ENCODE measurements at regions not wholly inside any gene's neighbourhood (a gene's known extent, or its start where the extent isn't known, plus 50 kb on each side); places are given as distances from the start of the nearest gene placed in this dataset.

DNA sequence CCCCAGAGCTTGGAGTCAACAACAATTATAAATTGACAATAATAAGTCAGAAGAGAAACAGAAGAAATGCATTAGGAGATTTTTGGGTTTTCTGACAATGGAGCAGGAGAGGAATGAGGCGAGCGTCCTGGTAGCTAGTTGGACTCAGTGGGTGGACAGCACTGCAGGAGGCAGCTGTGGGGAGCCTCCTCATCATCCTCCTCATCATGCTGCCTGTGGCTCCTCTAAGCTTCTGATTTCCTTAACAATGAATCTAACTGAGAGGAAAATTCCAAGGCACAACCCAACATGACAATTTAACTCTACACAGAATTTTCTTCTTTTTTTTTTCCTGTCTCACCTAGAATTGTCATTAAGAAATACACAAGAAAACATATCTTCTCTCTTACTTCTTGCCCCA is 357.1 kb upstream of the NOCT start:
- TF ChIP-seq RAD21 (IDR thresholded peaks at IDR 0.05; ENCODE audit: low read length) (no peak), SMC3 (IDR thresholded peaks at IDR 0.05; ENCODE audit: low read depth, low read length) (no peak), MAZ (IDR thresholded peaks at IDR 0.05; ENCODE audit: borderline replicate concordance, low read depth, low read length) (no peak)
- TF ChIP-seq, protein P1, sequence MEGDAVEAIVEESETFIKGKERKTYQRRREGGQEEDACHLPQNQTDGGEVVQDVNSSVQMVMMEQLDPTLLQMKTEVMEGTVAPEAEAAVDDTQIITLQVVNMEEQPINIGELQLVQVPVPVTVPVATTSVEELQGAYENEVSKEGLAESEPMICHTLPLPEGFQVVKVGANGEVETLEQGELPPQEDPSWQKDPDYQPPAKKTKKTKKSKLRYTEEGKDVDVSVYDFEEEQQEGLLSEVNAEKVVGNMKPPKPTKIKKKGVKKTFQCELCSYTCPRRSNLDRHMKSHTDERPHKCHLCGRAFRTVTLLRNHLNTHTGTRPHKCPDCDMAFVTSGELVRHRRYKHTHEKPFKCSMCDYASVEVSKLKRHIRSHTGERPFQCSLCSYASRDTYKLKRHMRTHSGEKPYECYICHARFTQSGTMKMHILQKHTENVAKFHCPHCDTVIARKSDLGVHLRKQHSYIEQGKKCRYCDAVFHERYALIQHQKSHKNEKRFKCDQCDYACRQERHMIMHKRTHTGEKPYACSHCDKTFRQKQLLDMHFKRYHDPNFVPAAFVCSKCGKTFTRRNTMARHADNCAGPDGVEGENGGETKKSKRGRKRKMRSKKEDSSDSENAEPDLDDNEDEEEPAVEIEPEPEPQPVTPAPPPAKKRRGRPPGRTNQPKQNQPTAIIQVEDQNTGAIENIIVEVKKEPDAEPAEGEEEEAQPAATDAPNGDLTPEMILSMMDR (conservative IDR thresholded peaks at IDR 0.05; ENCODE audit: low read depth, low read length), result no peak
- TF ChIP-seq, protein P2, sequence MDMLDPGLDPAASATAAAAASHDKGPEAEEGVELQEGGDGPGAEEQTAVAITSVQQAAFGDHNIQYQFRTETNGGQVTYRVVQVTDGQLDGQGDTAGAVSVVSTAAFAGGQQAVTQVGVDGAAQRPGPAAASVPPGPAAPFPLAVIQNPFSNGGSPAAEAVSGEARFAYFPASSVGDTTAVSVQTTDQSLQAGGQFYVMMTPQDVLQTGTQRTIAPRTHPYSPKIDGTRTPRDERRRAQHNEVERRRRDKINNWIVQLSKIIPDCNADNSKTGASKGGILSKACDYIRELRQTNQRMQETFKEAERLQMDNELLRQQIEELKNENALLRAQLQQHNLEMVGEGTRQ (IDR thresholded peaks at IDR 0.05; ENCODE audit: low read depth, low read length), result no peak
